ENCODE measurements at regions not wholly inside any gene's neighbourhood (a gene's known extent, or its start where the extent isn't known, plus 50 kb on each side); places are given as distances from the start of the nearest gene placed in this dataset.

DNA sequence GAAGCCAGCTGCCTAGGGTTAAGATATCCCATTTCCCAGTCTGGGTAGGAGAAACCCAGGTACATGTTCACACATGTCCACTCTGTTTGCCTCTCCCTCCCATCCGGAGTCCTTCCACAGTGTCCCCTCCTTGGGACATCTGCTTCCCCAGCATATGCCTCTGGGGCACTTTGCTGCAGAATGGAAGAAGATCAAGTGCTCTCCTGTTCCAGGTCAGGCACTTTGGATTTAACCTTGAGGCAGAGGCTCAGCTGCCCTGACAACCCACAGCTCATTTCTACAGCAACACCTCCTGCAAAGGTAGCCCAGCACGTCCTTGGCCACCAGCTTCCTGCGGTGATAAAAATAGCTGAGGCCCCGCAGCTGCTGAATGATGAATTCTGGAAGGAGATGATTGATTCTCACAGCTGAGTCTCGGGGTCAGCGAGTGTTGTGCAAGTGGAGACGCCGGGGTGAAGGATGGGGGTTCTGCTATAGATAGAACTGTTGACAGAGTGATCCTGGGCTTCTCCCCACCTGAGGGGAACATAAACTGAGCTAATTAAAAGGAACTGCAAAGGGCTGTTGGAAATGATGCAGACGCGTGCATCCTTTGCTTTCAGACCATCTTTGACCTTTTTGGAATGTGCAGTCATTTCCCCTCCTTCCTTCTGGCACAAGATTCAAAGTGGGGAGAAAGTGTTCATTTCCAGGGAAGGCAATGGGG lies 145.0 kb downstream of the SLC38A6 start:
- H3K18ac ChIP-seq (ENCODE audit: low read depth in 1 of 2, low read length in 2 of 2) = peak overlapping the region; percentile 52 to 79
- H3K4me2 ChIP-seq (ENCODE audit: low read length, poor library complexity, severe bottlenecking) = peak overlapping the region; percentile 24
- H2BK5ac ChIP-seq (ENCODE audit: low read depth, low read length, poor library complexity, severe bottlenecking) = no peak overlapping the region
- H3K9me3 ChIP-seq (ENCODE audit: control insufficient read depth, low read length) = no peaks in the 10 kb centered on the region
- peak overlapping the region; percentile 13 to 54 for H3K4ac ChIP-seq (ENCODE audit: low read depth in 1 of 2, low read length in 2 of 2)
- H4K8ac ChIP-seq (ENCODE audit: low read length) = peak overlapping the region; percentile 73
- H3K79me1 ChIP-seq (replicated peaks; ENCODE audit: low read length, poor library complexity, severe bottlenecking) = no peaks in the 10 kb centered on the region
- no peaks in the 10 kb centered on the region for H3K36me3 ChIP-seq (ENCODE audit: control insufficient read depth in 1 of 2, insufficient read depth in 2 of 2, low read depth in 1 of 2, low read length in 2 of 2)
- H3K4me1 ChIP-seq (ENCODE audit: control insufficient read depth, insufficient read depth, low read depth, low read length) = peaks cover 13% of the 10 kb centered on the region
- no peak overlapping the region for H3K23ac ChIP-seq (ENCODE audit: low read length in 2 of 2)
- H3K9ac ChIP-seq (ENCODE audit: low read length) = no peak overlapping the region
- no peak overlapping the region for H3K4me3 ChIP-seq (ENCODE audit: insufficient read depth in 1 of 2, low read depth in 1 of 2, low read length in 2 of 2)
- H3K14ac ChIP-seq (ENCODE audit: low read length in 2 of 2) = no peak overlapping the region
- peak overlapping the region; percentile 57 for H4K91ac ChIP-seq (ENCODE audit: low read length)
- no peak overlapping the region for H3K27ac ChIP-seq (ENCODE audit: low read length, poor library complexity, severe bottlenecking)
- H2BK15ac ChIP-seq (ENCODE audit: low read depth, poor library complexity, severe bottlenecking) = peak overlapping the region; percentile 23
- DNase-seq = no peak
- WGBS = 44% methylated on average over 8 of the region's 10 CpGs
- H2BK120ac ChIP-seq (ENCODE audit: low read depth, low read length) = no peak overlapping the region
- no peak overlapping the region for H2AFZ ChIP-seq (ENCODE audit: low read depth, low read length)
- H3K27me3 ChIP-seq (ENCODE audit: control insufficient read depth in 1 of 2, insufficient read depth in 1 of 2, low read length in 2 of 2) = no peaks in the 10 kb centered on the region
- no peak overlapping the region for H2AK5ac ChIP-seq (ENCODE audit: low read length, severe bottlenecking)
- H2BK12ac ChIP-seq (ENCODE audit: low read length in 2 of 2) = peak overlapping the region; percentile 54 to 59

DNA sequence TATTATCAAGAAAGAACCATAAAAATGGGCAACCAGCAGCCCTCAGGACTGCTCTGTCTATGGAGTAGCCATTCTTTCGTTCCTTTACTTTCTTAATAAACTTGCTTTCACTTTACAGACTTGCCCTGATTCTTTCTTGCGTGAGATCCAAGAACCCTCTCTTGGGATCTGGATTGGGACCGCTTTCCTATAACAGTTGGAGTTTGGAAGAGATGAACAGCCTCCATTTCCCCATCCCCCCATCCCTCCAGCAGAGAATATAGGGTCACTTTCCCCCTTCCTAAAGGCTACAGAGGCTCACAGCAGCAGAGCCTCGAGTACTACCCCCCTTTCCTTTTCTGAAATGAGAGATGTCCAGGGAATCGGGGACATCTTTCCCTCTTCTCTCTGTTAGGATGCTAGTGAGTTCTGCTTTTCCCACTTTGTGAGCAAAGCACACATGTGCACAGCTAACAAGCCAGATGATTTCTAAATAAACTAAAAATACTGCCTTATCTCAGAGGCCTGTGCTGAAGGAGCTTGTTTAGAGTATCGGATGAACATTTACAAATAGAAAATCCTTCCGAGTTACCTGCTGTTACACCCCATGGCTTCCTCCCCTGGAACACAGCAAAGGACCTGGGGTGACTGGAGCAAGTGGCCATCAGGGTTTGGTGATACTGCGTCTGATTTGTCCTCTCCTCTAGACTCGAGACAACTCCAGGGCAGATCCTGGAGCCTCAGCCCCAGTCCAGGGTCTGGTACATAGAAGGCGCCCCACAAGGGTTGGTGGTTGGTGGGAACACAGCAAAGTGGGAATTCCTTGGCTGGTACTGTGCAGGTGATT lies 144.2 kb downstream of the SLC38A6 start:
- H3K4me2 ChIP-seq (ENCODE audit: low read length, poor library complexity, severe bottlenecking) = no peak overlapping the region
- peak overlapping the region in 1 of 2 experiments; percentile 13 for H3K4ac ChIP-seq (ENCODE audit: low read depth in 1 of 2, low read length in 2 of 2)
- 90% methylated on average over 9 of the region's 10 CpGs for WGBS
- H3K9ac ChIP-seq (ENCODE audit: low read length) = peak overlapping the region; percentile 20
- peak overlapping the region; percentile 33 for H2AK5ac ChIP-seq (ENCODE audit: low read length, severe bottlenecking)
- peak overlapping the region; percentile 52 to 63 for H3K18ac ChIP-seq (ENCODE audit: low read depth in 1 of 2, low read length in 2 of 2)
- H3K9me3 ChIP-seq (ENCODE audit: control insufficient read depth, low read length) = no peaks in the 10 kb centered on the region
- H2BK5ac ChIP-seq (ENCODE audit: low read depth, low read length, poor library complexity, severe bottlenecking) = no peak overlapping the region
- peaks cover 13% of the 10 kb centered on the region for H3K4me1 ChIP-seq (ENCODE audit: control insufficient read depth, insufficient read depth, low read depth, low read length)
- peak overlapping the region; percentile 57 for H4K91ac ChIP-seq (ENCODE audit: low read length)
- H3K79me1 ChIP-seq (replicated peaks; ENCODE audit: low read length, poor library complexity, severe bottlenecking) = no peaks in the 10 kb centered on the region
- H3K27ac ChIP-seq (ENCODE audit: low read length, poor library complexity, severe bottlenecking) = no peak overlapping the region
- peak overlapping the region; percentile 23 for H2BK15ac ChIP-seq (ENCODE audit: low read depth, poor library complexity, severe bottlenecking)
- no peak overlapping the region for H2BK120ac ChIP-seq (ENCODE audit: low read depth, low read length)
- H2BK12ac ChIP-seq (ENCODE audit: low read length in 2 of 2) = peak overlapping the region; percentile 4 to 54
- H4K8ac ChIP-seq (ENCODE audit: low read length) = peak overlapping the region; percentile 51
- no peaks in the 10 kb centered on the region for H3K27me3 ChIP-seq (ENCODE audit: control insufficient read depth in 1 of 2, insufficient read depth in 1 of 2, low read length in 2 of 2)
- peak overlapping the region in 1 of 2 experiments; percentile 46 for H3K4me3 ChIP-seq (ENCODE audit: insufficient read depth in 1 of 2, low read depth in 1 of 2, low read length in 2 of 2)
- DNase-seq = no peak
- no peak overlapping the region for H3K14ac ChIP-seq (ENCODE audit: low read length in 2 of 2)
- H2AFZ ChIP-seq (ENCODE audit: low read depth, low read length) = no peak overlapping the region
- H3K23ac ChIP-seq (ENCODE audit: low read length in 2 of 2) = no peak overlapping the region
- no peaks in the 10 kb centered on the region for H3K36me3 ChIP-seq (ENCODE audit: control insufficient read depth in 1 of 2, insufficient read depth in 2 of 2, low read depth in 1 of 2, low read length in 2 of 2)

- H3K9ac ChIP-seq (ENCODE audit: low read length) = no peak overlapping the region
- no peak overlapping the region for H2AFZ ChIP-seq (ENCODE audit: low read depth, low read length)
- no peak overlapping the region for H4K91ac ChIP-seq (ENCODE audit: low read length)
- H2BK5ac ChIP-seq (ENCODE audit: low read depth, low read length, poor library complexity, severe bottlenecking) = no peak overlapping the region
- H3K9me3 ChIP-seq (ENCODE audit: control insufficient read depth, low read length) = no peaks in the 10 kb centered on the region
- H2BK12ac ChIP-seq (ENCODE audit: low read length in 2 of 2) = no peak overlapping the region
- H3K23ac ChIP-seq (ENCODE audit: low read length in 2 of 2) = no peak overlapping the region
- no peak overlapping the region for H3K18ac ChIP-seq (ENCODE audit: low read depth in 1 of 2, low read length in 2 of 2)
- H3K4me1 ChIP-seq (ENCODE audit: control insufficient read depth, insufficient read depth, low read depth, low read length) = peaks cover 15% of the 10 kb centered on the region
- WGBS = 94% methylated on average over 2 of the region's 3 CpGs
- no peak overlapping the region for H4K8ac ChIP-seq (ENCODE audit: low read length)
- H3K4me3 ChIP-seq (ENCODE audit: insufficient read depth in 1 of 2, low read depth in 1 of 2, low read length in 2 of 2) = no peak overlapping the region
- no peak overlapping the region for H3K4ac ChIP-seq (ENCODE audit: low read depth in 1 of 2, low read length in 2 of 2)
- H2BK120ac ChIP-seq (ENCODE audit: low read depth, low read length) = no peak overlapping the region
- H3K36me3 ChIP-seq (ENCODE audit: control insufficient read depth in 1 of 2, insufficient read depth in 2 of 2, low read depth in 1 of 2, low read length in 2 of 2) = no peaks in the 10 kb centered on the region
- no peak overlapping the region for H2AK5ac ChIP-seq (ENCODE audit: low read length, severe bottlenecking)
- no peaks in the 10 kb centered on the region for H3K27me3 ChIP-seq (ENCODE audit: control insufficient read depth in 1 of 2, insufficient read depth in 1 of 2, low read length in 2 of 2)
- H3K4me2 ChIP-seq (ENCODE audit: low read length, poor library complexity, severe bottlenecking) = no peak overlapping the region
- no peak overlapping the region for H2BK15ac ChIP-seq (ENCODE audit: low read depth, poor library complexity, severe bottlenecking)
- no peak for DNase-seq
- no peak overlapping the region for H3K27ac ChIP-seq (ENCODE audit: low read length, poor library complexity, severe bottlenecking)
- H3K79me1 ChIP-seq (replicated peaks; ENCODE audit: low read length, poor library complexity, severe bottlenecking) = no peaks in the 10 kb centered on the region
- H3K14ac ChIP-seq (ENCODE audit: low read length in 2 of 2) = no peak overlapping the region
Measured at GRCh38 chr14:61122862-61123261, 141.8 kb downstream of the SLC38A6 start.

- Histone ChIP-seq H3K9ac (ENCODE audit: low read length) (no peak overlapping the region), H3K4me3 (ENCODE audit: insufficient read depth in 1 of 2, low read depth in 1 of 2, low read length in 2 of 2) (no peak overlapping the region), H3K18ac (ENCODE audit: low read depth in 1 of 2, low read length in 2 of 2) (peak overlapping the region in 1 of 2 experiments; percentile 8), H3K14ac (ENCODE audit: low read length in 2 of 2) (no peak overlapping the region), H3K27me3 (ENCODE audit: control insufficient read depth in 1 of 2, insufficient read depth in 1 of 2, low read length in 2 of 2) (no peaks in the 10 kb centered on the region), H2BK12ac (ENCODE audit: low read length in 2 of 2) (no peak overlapping the region), H3K4me1 (ENCODE audit: control insufficient read depth, insufficient read depth, low read depth, low read length) (peaks cover 12% of the 10 kb centered on the region), H4K91ac (ENCODE audit: low read length) (no peak overlapping the region), H2AK5ac (ENCODE audit: low read length, severe bottlenecking) (no peak overlapping the region), H3K4me2 (ENCODE audit: low read length, poor library complexity, severe bottlenecking) (no peak overlapping the region), H4K8ac (ENCODE audit: low read length) (no peak overlapping the region), H3K36me3 (ENCODE audit: control insufficient read depth in 1 of 2, insufficient read depth in 2 of 2, low read depth in 1 of 2, low read length in 2 of 2) (peaks cover 0 to 2% of the 10 kb centered on the region in 2 experiments), H2BK120ac (ENCODE audit: low read depth, low read length) (no peak overlapping the region), H2AFZ (ENCODE audit: low read depth, low read length) (no peak overlapping the region), H3K4ac (ENCODE audit: low read depth in 1 of 2, low read length in 2 of 2) (no peak overlapping the region), H3K23ac (ENCODE audit: low read length in 2 of 2) (no peak overlapping the region), H3K79me1 (replicated peaks; ENCODE audit: low read length, poor library complexity, severe bottlenecking) (no peaks in the 10 kb centered on the region), H2BK15ac (ENCODE audit: low read depth, poor library complexity, severe bottlenecking) (no peak overlapping the region), H3K9me3 (ENCODE audit: control insufficient read depth, low read length) (no peaks in the 10 kb centered on the region), H2BK5ac (ENCODE audit: low read depth, low read length, poor library complexity, severe bottlenecking) (no peak overlapping the region), H3K27ac (ENCODE audit: low read length, poor library complexity, severe bottlenecking) (no peak overlapping the region)
- DNase-seq = peak; percentile 35
- 93% methylated on average over 6 of the region's 9 CpGs for WGBS
Measured at GRCh38 chr14:61121355-61121787, 140.3 kb downstream of the SLC38A6 start.
